CD14-positive monocyte (primary cell): ENCODE measurements at regions not wholly inside any gene's neighbourhood (a gene's known extent, or its start where the extent isn't known, plus 50 kb on each side); places are given as distances from the start of the nearest gene placed in this dataset.

Experiments used
- DNase-seq, 3 donors: peaks; one replicate each; pipeline ENCODE4 v3.0.0-alpha.2; 2011 to 2022
- H2AFZ ChIP-seq: 2 replicates; pipeline ENCODE4 v1.6.0; 2012; ENCODE audit warnings: mild to moderate bottlenecking, low read depth, low read length, inconsistent platforms; ENCODE audit not compliant: insufficient read depth, poor library complexity, severe bottlenecking
- H3K27ac ChIP-seq, 2 donors: 1 replicate in 1 of 2; 2 replicates in 1 of 2; pipeline ENCODE4 v1.5.1; 2012 to 2013; ENCODE audit warnings: low read length in 2 of 2, control low read depth in 1 of 2, inconsistent platforms in 1 of 2, low read depth in 1 of 2, mild to moderate bottlenecking in 1 of 2
- H3K27me3 ChIP-seq, 2 donors: one replicate each; pipeline versions ENCODE4 v1.6.0 to v1.6.1; 2011 to 2013; ENCODE audit warnings: low read length in 2 of 2; ENCODE audit not compliant: control insufficient read depth in 2 of 2, insufficient read depth in 2 of 2
- H3K36me3 ChIP-seq, 2 donors: replicated peaks in 1 of 2; 1 replicate in 1 of 2; 2 replicates in 1 of 2; pipeline versions ENCODE4 v1.5.1 to v1.6.1; 2012 to 2013; ENCODE audit warnings: low read length in 2 of 2, control low read depth in 1 of 2, inconsistent platforms in 1 of 2, mild to moderate bottlenecking in 1 of 2; ENCODE audit not compliant: insufficient read depth in 2 of 2, control insufficient read depth in 1 of 2
- H3K4me1 ChIP-seq, 2 donors: 1 replicate in 1 of 2; 2 replicates in 1 of 2; pipeline versions ENCODE4 v1.5.1 to v1.6.1; 2012 to 2013; ENCODE audit warnings: low read length in 2 of 2, control low read depth in 1 of 2, inconsistent platforms in 1 of 2, mild to moderate bottlenecking in 1 of 2, moderate library complexity in 1 of 2; ENCODE audit not compliant: insufficient read depth in 2 of 2, control insufficient read depth in 1 of 2
- H3K4me2 ChIP-seq: replicated peaks from 2 replicates; pipeline ENCODE3; 2012; ENCODE audit warnings: low read length, moderate library complexity, mild to moderate bottlenecking; ENCODE audit not compliant: poor library complexity, severe bottlenecking; ENCODE audit errors: extremely low read depth
- H3K4me3 ChIP-seq, 3 experiments: fragments of 200-600 bp in 1 of 3; sonication (generic) in 1 of 3; replicated peaks in 1 of 3; 1 replicate in 2 of 3; 2 replicates in 1 of 3; pipeline ENCODE4 v1.5.1; 2011 to 2013; ENCODE audit warnings: low read length in 3 of 3, mild to moderate bottlenecking in 3 of 3, control low read depth in 2 of 3, low read depth in 2 of 3, inconsistent platforms in 1 of 3, moderate library complexity in 1 of 3
- H3K79me2 ChIP-seq: 2 replicates; pipeline ENCODE4 v1.6.0; 2012; ENCODE audit warnings: mild to moderate bottlenecking, control low read depth, inconsistent platforms, low read length, moderate library complexity; ENCODE audit not compliant: insufficient read depth
- H3K9ac ChIP-seq: 2 replicates; pipeline ENCODE4 v1.6.0; 2017; ENCODE audit warnings: low read length, mild to moderate bottlenecking; ENCODE audit not compliant: insufficient read depth, poor library complexity, severe bottlenecking
- H3K9me3 ChIP-seq, 2 donors: replicated peaks in 1 of 2; 1 replicate in 1 of 2; 2 replicates in 1 of 2; pipeline versions ENCODE4 v1.5.1 to v1.6.1; 2012 to 2013; ENCODE audit warnings: low read length in 2 of 2, control low read depth in 1 of 2; ENCODE audit not compliant: control insufficient read depth in 1 of 2, insufficient read depth in 1 of 2
- H4K20me1 ChIP-seq: 2 replicates; pipeline ENCODE4 v1.6.0; 2012; ENCODE audit warnings: mild to moderate bottlenecking, low read length, control low read depth, moderate library complexity; ENCODE audit not compliant: insufficient read depth
- H3K27ac Mint-ChIP-seq, 7 donors: one replicate each; pipeline ENCODE4 v1.8.0; 2020; ENCODE audit warnings: mild to moderate bottlenecking in 7 of 7, mixed read lengths in 7 of 7, moderate library complexity in 6 of 7, inconsistent platforms in 2 of 7
- H3K27me3 Mint-ChIP-seq, 3 donors: one replicate each; pipeline ENCODE4 v1.8.0; 2021 to 2022; ENCODE audit warnings: low read depth in 3 of 3, mild to moderate bottlenecking in 3 of 3, mixed read lengths in 3 of 3, moderate library complexity in 3 of 3, inconsistent platforms in 1 of 3
- H3K36me3 Mint-ChIP-seq, 2 donors: one replicate each; pipeline ENCODE4 v1.8.0; 2020; ENCODE audit warnings: mixed read lengths in 2 of 2, inconsistent platforms in 1 of 2, mild to moderate bottlenecking in 1 of 2
- H3K4me1 Mint-ChIP-seq: one replicate; pipeline ENCODE4 v1.8.0; 2020; ENCODE audit warnings: mild to moderate bottlenecking, mixed read lengths
- H3K4me3 Mint-ChIP-seq, 2 donors: one replicate each; pipeline ENCODE4 v1.8.0; 2020; ENCODE audit warnings: mild to moderate bottlenecking in 2 of 2, mixed read lengths in 2 of 2, moderate library complexity in 1 of 2
- H3K9me3 Mint-ChIP-seq, 7 donors: one replicate each; pipeline ENCODE4 v1.8.0; 2020 to 2022; ENCODE audit warnings: mixed read lengths in 7 of 7, mild to moderate bottlenecking in 6 of 7, moderate library complexity in 6 of 7, inconsistent platforms in 2 of 7
- WGBS: methylation state at CpG from one replicate; pipeline ENCODE4 v1.1.5; 2013; ENCODE audit warnings: missing lambda C conversion rate; ENCODE audit not compliant: insufficient coverage; 5-methylcytosine and 5-hydroxymethylcytosine counted together
- intact Hi-C, 2 donors: fragments of 100-400 bp; cut with micrococcal nuclease; formaldehyde crosslinking; loops; one replicate each; pipeline versions ENCODE4 v1.15.0 to v1.15.1; 2023
- TF ChIP-seq, protein P1 (sequence below): fragments of 200-600 bp; IDR thresholded peaks from one replicate; pipeline ENCODE4 v1.8.0; 2022; ENCODE audit warnings: antibody characterized with exemption, mild to moderate bottlenecking

DNA sequence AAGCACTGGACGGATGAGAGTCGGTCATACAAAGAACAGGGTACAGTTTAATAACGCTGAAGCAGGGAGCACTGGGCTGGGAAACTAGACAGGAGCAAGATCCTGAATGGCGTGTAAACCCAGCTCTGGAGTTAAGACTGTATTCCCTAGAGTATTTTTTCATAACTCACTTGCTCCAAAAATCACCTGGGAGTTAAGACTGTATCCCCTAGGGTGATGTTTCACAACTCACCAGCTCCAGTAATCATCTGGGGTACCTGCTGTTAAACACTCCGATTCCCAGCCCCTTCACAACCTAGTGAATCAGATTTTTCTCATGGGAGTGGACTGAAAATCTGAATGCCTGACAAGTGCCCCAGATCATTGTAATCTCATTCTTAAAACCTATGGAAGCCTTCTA lies 123.2 kb downstream of the MAB21L3 start:
- TF ChIP-seq, protein P1, sequence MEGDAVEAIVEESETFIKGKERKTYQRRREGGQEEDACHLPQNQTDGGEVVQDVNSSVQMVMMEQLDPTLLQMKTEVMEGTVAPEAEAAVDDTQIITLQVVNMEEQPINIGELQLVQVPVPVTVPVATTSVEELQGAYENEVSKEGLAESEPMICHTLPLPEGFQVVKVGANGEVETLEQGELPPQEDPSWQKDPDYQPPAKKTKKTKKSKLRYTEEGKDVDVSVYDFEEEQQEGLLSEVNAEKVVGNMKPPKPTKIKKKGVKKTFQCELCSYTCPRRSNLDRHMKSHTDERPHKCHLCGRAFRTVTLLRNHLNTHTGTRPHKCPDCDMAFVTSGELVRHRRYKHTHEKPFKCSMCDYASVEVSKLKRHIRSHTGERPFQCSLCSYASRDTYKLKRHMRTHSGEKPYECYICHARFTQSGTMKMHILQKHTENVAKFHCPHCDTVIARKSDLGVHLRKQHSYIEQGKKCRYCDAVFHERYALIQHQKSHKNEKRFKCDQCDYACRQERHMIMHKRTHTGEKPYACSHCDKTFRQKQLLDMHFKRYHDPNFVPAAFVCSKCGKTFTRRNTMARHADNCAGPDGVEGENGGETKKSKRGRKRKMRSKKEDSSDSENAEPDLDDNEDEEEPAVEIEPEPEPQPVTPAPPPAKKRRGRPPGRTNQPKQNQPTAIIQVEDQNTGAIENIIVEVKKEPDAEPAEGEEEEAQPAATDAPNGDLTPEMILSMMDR = no peak
- Histone ChIP-seq H2AFZ (no peak overlapping the region), H4K20me1 (no peaks in the 10 kb centered on the region), H3K36me3 (no peaks in the 10 kb centered on the region), H3K27ac (no peak overlapping the region), H3K9me3 (no peaks in the 10 kb centered on the region), H3K9ac (no peak overlapping the region), H3K4me2 (no peak overlapping the region), H3K27me3 (no peaks in the 10 kb centered on the region), H3K4me3 (no peak overlapping the region), H3K4me1 (no peaks in the 10 kb centered on the region), H3K79me2 (no peaks in the 10 kb centered on the region)
- Mint-ChIP-seq H3K27ac (no peak overlapping the region), H3K4me3 (no peak overlapping the region), H3K27me3 (peaks cover 0 to 5% (median 0%) of the 10 kb centered on the region in 3 donors), H3K4me1 (no peaks in the 10 kb centered on the region), H3K9me3 (peaks cover 0 to 1% (median 0%) of the 10 kb centered on the region in 7 donors), H3K36me3 (no peaks in the 10 kb centered on the region)
- DNase-seq = no peak
- WGBS = 100% methylated on average over 2 of the region's 5 CpGs
- intact Hi-C loops = no loop called here

DNA sequence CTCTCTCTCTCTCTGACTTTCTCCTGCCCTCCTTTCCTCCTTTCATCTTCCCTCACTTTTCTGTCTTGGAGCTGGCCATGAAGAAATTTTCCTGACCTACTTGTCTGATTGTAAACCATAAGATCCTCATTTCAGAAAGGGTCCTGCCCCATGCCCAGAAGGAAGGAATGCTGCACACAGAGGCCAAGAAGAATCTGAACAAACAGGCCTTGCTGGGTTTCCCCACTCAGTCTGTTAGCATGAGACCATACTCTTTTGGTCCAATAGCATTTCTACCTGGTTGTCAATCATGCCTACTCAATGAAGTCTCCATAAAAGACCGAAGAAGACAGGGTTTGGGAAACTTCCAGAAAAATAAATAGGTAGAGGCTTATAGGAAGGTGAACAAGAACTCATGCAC lies 128.7 kb downstream of the MAB21L3 start:
- H3K27ac Mint-ChIP-seq = no peak overlapping the region
- intact Hi-C loops = no loop called here
- TF ChIP-seq, protein P1 = no peak

More for the DNA sequence above, 128.7 kb downstream of the MAB21L3 start:
- Histone ChIP-seq H3K9me3 (no peaks in the 10 kb centered on the region), H4K20me1 (no peaks in the 10 kb centered on the region), H3K27me3 (no peaks in the 10 kb centered on the region), H3K4me3 (no peak overlapping the region), H2AFZ (no peak overlapping the region), H3K36me3 (no peaks in the 10 kb centered on the region), H3K79me2 (no peaks in the 10 kb centered on the region), H3K9ac (no peak overlapping the region), H3K4me1 (no peaks in the 10 kb centered on the region), H3K27ac (no peak overlapping the region), H3K4me2 (no peak overlapping the region)
- no peaks in the 10 kb centered on the region for H3K36me3 Mint-ChIP-seq
- no peak for DNase-seq
- H3K4me3 Mint-ChIP-seq = no peak overlapping the region
- peaks cover 0 to 9% (median 3%) of the 10 kb centered on the region in 3 donors for H3K27me3 Mint-ChIP-seq
- no peaks in the 10 kb centered on the region for H3K4me1 Mint-ChIP-seq
- WGBS = no CpG with 5 or more reads among the region's 1 CpG
- peaks cover 0 to 2% (median 0%) of the 10 kb centered on the region in 7 donors for H3K9me3 Mint-ChIP-seq
